NCI-H748 (cell line): ENCODE measurements at regions not wholly inside any gene's neighbourhood (a gene's known extent, or its start where the extent isn't known, plus 50 kb on each side); places are given as distances from the start of the nearest gene placed in this dataset.
A peak's percentile ranks its signal among the peaks of the same experiment; 100 is the strongest.
"Not testable (repeated sequence)": the region's sequence is repeated elsewhere in the genome, so short reads cannot be mapped to it uniquely, and the experiment has no call there.

ENCODE experiments used
- DNase-seq: peaks from one replicate; lab custom pipeline; 2025; ENCODE audit not compliant: unreplicated experiment; lab: John Stamatoyannopoulos, UW

- no peak for DNase-seq
Measured at GRCh38 chr13:97856304-97856675, 97.2 kb upstream of the IPO5 start.

GRCh38 chr13:97858161-97858560, 95.3 kb upstream of the IPO5 start:
- no peak for DNase-seq

GRCh38 chr13:97866346-97866745, 87.1 kb upstream of the IPO5 start:
- no peak for DNase-seq

- DNase-seq: no peak
Measured at GRCh38 chr13:97866751-97867150, 86.7 kb upstream of the IPO5 start.

- no peak for DNase-seq
Measured at GRCh38 chr13:97873398-97873797, 80.1 kb upstream of the IPO5 start.

GRCh38 chr13:97875218-97875617, 78.3 kb upstream of the IPO5 start:
- no peak for DNase-seq

GRCh38 chr13:97875911-97876310, 77.6 kb upstream of the IPO5 start:
- peak; percentile 84 for DNase-seq

DNA sequence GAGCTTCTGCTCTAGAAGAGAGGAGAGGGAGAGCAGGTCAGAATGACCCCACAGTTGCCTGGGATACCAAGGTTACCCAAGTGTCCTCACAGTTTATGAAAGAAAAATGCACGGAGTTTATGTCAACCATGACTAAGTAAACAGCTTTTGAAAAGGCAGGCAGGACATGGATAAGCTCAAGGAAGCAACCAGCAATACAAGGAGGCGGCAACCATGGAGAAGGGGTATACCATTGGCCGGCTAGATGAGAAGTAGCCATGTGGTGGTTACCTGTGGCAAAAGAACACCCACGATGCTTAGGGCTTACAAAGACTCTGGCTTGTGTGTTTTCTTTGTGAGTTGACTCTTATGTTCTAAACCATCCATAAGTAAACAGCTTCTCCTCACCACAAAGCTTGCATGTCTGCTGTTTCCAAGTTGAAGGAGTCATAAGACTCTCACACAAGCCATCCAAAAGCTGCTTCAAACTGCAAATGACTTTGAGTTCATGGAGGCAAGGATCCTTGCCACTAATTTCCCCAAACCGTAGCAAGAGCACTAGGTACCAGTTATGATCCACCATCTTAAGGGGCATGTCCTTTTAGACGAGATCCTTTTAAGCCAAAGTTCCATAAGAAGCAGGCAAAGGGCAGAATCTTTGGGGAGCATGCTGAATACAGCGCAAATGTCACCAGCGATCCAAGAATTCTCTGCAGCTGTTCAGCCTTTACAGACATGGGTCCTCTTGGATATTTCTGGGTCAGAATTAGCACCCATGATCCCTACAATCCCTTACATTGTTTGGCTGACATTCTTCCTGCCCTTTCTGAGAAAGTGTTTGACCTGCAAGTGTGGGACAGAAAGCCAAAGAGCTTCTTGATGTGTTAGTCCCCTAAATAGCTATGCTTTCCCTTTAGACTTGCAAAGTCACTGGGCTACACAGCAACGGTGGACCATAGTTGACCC, 74.8 kb upstream of the IPO5 start:
- DNase-seq: peak; percentile 34

DNA sequence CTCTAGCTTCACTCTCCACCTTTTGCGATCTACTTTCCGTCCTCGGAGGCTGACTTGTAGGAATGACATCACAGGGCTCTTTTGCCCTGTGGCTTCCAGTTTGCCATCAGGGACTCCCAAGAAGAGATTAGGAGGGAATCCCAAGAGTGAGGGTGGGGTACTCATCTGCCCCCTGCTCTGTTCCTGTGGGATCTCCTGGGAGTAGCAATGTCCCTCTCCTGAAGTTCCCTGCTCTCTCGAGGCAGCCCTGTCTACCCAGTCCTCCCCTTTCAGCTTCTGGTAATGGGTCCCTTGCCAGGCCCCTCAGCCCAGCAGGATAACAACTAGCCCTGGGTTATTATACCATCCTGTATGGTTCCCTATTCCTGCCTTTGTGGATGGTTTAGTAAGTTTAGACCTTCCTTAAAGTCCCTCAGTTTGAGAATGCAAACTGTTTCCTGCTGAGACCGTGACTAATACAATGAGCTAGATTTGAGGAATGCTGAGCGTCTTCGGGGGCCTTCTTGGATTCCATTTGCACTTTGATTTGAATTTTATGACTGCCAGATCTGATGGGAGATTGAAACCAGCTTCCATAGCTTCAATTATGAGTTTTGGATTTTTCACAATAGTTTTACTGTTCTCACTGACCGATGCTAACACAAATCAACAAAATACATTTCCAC, 73.7 kb upstream of the IPO5 start:
- DNase-seq: no peak

- DNase-seq: no peak
Measured at GRCh38 chr13:97880311-97880675, 73.2 kb upstream of the IPO5 start.

- no peak for DNase-seq
Measured at GRCh38 chr13:97881556-97881955, 71.9 kb upstream of the IPO5 start.

- DNase-seq: no peak
Measured at GRCh38 chr13:97883396-97883795, 70.1 kb upstream of the IPO5 start.

DNA sequence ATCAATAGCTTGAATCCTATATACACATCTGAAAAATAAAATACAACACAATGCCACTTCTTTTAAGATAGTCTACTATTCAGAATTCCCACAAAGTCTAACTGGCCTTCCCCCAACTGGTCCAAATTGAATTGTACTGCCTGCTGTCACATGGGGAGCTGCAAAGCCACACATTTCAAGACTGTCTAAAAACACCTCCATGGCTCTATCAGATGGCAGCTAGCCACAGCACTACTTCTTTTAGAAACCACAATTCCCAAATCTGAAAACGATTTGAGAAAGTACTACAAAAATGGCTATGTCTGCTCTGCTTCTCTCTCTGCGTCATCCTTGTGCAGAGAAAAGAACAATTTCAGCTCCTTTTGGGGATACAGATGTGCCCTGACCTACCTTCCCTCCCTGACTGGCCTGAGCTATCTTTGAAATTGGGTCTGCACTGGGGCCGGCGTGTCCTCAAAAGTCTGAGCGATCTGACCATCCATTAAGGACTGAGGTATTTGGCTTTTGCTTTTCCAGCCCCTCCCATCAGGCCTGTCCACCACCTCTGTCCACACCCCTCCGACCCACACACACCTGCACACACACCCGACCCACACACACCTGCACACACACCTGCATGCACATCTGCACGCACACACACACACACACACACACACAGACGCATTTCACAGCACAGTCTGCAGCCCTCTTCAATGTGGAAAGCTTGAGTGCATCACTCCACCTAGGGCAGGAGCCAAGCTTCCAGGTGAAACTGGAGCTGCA, 68.6 kb upstream of the IPO5 start:
- DNase-seq: no peak

DNA sequence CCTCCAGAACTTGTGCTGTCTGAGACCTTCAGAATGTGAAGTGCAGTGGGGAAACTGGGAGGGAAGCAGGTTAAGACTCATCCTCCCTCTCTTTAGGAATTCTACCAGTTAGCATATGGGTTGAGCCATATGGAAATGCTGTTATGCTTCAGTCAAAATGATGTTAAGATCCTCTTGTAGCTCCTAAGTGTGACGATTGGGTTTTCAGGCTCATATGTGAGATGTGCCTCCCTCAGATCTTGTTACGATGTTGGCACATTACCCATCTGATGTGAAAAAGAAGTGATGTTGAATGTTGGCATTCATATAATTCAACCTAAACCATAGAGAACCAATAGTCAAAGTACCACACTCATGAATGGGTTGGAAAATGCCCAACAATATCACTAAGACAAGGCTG, 67.8 kb upstream of the IPO5 start:
- no peak for DNase-seq

GRCh38 chr13:97889803-97890202, 63.7 kb upstream of the IPO5 start:
- no peak for DNase-seq

GRCh38 chr13:97890573-97890972, 62.9 kb upstream of the IPO5 start:
- no peak for DNase-seq

DNA sequence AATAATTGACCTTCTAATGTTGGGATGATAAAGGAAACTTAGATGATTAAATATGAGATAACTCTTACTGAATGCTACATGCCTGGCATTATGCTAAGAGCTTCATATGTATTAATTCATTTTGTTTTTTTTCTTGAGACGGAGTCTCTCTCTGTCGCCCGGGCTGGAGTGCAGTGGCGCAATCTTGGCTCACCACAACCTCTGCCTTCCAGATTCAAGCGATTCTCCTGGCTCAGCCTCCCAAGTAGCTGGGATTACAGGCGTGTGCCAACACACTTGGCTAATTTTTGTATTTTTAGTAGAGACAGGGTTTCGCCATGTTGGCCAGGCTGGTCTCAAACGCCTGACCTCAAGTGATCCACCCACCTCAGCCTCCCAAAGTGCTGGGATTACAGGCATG, 61.5 kb upstream of the IPO5 start:
- DNase-seq: not testable (repeated sequence)

GRCh38 chr13:97892717-97893116, 60.8 kb upstream of the IPO5 start:
- no peak for DNase-seq

- no peak for DNase-seq
Measured at GRCh38 chr13:97895383-97895782, 58.1 kb upstream of the IPO5 start.

- DNase-seq: no peak
Measured at GRCh38 chr13:97896446-97896845, 57.0 kb upstream of the IPO5 start.

DNA sequence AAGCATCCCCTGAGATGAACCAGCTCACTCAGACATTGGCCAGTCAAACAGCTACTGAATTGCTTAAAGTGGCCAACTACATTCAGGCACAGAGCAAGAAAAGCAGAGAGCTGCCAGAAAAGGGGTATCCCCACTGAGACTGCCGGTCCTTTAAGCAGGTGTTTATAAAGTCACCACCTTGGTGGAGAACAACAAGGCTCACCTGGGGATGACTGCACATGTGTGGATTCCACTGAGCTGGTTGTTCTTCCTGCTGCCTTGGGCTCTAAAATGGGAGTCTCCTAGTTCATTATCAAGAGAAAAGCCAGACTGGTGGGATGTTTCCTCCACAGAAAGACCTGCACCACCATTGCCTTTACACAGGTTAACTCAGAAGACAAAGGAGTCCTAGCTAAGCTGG, 51.8 kb upstream of the IPO5 start:
- DNase-seq: peak; percentile 4
